EH (cell line): ENCODE measurements at regions not wholly inside any gene's neighbourhood (a gene's known extent, or its start where the extent isn't known, plus 50 kb on each side); places are given as distances from the start of the nearest gene placed in this dataset.
"Not testable (repeated sequence)": the region's sequence is repeated elsewhere in the genome, so short reads cannot be mapped to it uniquely, and the experiment has no call there.

Experiments
- DNase-seq: peaks from one replicate; pipeline ENCODE4 v3.0.0-alpha.2; 2015; ENCODE audit warnings: low read depth

DNA sequence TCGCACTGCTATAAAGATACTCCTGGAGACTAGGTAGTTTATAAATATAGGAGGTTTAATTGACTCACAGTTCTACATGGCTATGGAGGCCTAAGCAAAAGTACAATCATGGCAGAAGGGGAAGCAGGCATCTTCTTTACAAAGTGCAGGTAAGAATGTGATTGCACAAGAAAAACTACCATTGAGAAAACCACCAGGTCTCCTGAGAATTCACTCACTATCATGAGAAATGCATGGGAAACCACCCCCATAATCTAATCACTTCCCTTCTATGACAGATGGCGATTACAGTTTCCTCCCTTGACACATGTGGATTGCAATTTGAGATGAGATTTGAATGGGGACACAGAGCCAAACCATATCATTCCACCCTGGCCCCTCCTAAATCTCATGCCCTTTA, 121.2 kb upstream of the ST8SIA4 start:
- DNase-seq: no peak

DNA sequence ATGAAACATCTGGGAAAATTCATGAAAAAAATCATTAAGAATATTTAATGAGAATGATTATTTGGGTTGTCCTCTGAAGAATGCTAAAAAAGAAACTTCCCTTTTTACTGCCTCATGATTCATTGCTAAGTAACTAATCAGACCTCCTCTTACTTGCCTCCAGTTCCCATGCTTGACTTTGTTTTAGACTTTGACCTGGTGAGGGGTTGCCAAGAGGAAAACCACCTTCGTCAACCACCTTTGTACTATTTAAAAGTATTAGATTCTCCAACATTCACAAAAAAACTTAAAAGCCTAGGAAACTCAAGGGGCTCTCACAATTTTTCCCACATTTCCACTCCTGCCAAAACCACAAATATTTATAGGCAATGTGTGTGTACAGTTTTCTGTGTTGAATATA, 115.2 kb upstream of the ST8SIA4 start:
- DNase-seq: no peak

DNA sequence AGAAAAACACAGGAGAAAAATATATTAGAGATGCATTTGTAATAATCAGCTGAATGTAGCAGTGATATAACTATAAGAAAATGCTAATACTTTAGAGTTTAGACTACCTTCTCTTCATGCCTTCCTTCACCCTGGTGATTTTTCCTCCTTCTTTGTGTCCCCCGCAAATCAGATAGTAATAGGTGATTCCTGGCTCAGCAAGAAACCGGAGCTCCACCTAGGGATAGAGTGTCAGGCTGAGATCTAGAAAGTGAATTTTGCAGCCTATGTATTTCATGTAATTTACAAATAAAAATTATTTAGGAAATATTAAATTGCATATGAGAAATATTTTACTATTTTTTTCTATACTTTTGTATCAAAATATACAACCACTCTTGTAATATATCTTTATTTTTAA, 109.8 kb upstream of the ST8SIA4 start:
- no peak for DNase-seq

DNA sequence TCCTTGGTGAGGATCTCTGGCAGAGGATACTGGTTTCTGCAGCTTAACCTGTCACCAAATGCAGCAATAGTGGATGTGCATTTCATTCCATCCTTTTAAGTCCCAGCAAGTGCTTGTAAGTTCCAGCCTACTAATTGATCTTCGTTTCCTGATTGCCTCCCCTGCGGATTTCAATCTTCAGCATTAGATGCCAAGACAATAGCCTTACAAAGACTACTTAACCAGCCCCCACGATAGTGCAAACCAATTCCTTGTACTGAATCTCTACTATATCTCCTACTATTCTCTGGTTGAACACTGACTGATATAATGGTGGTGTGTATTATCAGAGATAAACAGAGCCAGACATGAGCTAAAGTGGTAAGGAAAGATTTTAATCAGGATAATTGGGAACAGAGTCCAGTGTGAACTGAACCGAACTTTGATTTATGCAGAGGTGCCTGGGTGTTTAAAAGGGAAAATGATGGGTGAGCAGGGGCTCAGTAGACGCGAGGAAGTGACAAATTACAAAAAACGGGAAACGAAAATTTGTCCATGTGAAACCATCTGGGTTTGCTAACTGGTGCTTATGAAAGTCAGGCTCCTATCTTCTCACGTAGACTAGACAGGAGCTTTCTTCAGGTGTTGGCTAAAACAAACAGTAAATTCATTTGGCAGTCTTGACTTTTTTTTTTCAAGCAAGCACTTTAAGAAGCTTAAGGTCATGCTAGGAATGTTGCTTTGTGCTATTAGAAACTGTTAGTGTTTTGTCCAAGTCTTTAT, 106.9 kb upstream of the ST8SIA4 start:
- no peak for DNase-seq

DNA sequence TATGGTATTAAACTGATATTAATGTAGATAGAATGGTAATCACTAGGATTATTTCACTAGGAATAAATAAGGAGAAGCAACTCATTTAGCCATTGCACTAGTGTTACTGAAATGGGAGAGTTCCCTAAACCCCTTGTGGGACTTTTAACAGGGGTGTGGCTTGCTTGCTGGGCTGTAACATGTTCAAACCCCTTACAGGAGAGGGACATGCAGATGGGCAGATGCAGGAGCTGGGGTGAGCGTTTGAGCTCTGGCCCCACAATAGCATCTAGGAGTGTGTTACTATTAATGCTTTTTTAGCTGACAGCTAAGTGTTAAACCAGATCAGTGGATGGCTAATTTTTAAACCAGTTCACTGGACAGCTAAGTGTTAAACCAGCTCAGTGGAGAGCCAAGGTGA, 89.3 kb upstream of the ST8SIA4 start:
- no peak for DNase-seq

DNA sequence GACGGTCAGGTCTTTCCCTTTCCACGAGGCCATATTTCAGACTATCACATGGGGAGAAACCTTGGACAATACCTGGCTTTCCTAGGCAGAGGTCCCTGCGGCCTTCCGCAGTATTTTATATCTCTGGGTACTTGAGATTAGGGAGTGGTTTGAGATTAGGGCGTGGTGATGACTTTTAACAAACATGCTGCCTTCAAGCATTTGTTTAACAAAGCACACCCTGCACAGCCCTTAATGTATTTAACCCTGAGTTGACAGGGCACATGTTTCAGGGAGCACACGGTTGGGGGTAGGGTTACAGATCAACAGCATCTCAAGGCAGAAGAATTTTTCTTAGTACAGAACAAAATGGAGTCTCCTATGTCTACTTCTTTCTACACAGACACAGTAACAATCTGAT, 80.5 kb upstream of the ST8SIA4 start:
- not testable (repeated sequence) for DNase-seq

DNA sequence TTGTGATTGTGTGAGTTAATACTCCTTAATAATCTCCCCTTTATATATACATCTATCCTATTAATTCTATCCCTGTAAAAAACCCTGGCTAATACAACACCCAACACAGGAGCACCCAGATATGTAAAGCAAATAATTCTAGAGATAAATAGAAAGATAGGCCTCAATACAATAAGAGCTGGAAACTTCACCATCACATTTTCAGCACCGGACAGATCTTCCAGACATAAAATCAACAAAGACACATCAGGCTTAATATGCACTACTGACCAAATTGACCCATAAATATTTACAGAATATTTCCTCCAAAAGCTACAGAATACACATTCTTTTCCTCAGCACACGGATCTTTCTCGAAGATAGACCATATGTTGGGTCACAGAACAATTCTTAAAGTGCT, 71.0 kb upstream of the ST8SIA4 start:
- DNase-seq: no peak

DNA sequence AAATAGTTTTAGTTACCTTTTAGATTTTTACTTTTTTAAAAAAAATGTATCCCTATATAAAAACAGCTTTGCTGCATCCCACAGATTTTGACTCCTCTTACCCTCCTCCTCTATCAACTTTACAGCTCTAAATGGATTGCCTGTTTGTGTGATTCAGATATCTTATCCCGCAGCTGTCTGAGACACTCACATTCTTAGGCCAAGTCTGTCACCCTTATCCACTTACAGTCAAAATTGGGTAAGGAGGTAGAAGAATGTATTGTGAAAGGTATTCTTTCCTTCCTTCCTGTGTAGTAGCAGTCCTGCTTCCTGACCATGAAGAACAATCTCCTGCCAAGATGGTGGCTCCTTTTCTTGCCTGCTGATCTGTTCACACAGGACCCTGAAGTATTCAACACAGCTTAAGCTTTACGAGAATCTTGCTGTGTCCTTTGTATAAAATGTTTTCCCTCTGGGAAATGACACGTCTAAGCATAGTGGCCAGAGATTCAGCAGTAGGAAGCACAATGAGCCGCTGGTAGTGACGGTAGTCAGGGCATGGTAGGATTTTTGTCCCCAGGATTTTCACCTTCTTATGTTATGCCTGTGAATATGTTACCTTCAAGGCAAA, 67.7 kb upstream of the ST8SIA4 start:
- no peak for DNase-seq

DNA sequence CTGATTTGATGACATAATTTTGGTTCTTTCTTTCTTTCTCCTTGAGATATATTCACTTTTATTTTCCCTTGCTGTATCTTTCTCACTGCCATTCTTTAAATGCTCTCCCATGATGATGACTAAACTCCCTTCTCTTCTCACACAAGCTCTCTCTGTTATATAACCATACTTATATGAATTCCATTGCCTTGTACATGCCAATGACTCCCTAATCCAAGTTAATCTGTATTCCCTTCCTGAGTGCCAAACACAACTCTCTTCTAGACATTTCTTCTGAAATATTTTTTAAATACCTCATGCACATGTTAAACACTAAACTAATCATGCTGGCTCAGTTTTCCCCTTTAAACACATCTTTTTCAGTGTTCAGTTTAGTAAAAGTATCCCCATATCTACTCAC, 62.2 kb upstream of the ST8SIA4 start:
- DNase-seq: no peak
